GM18517 (cell line): ENCODE measurements at regions not wholly inside any gene's neighbourhood (a gene's known extent, or its start where the extent isn't known, plus 50 kb on each side); places are given as distances from the start of the nearest gene placed in this dataset.

Experiments used
- ATAC-seq: cut with Tn5 transposase; IDR thresholded peaks from one replicate; pipeline ENCODE4 v1.9.1; 2021; ENCODE audit warnings: mild to moderate bottlenecking, moderate library complexity; ENCODE audit not compliant: unreplicated experiment

DNA sequence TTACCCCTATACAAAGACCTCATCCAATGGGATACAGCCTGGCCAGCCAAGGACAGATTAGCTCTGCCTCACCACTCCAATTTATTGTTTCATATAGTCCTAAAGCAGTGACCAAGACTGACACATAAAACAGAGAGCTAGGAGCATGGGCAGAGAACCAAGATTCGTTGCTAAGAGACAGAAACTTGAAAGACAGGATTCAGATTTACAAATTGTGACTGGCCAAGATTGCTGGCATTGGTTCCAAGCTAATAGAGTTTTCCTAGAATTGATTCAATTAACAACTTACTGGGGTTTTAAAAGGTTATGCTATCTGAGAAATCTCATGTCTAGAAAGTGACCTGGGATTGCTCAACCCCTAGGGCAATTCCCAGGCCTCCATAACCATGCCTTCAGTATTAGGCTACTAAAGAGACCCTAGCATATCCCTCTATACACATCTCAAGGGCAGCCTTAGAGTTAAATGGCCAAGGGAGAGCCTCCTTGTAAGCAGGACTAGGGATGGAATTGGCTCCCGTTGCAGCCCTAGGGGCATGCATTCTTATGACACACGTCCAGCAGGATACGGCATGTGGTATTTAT, 75.6 kb downstream of the ICOS start:
- no peak for ATAC-seq

DNA sequence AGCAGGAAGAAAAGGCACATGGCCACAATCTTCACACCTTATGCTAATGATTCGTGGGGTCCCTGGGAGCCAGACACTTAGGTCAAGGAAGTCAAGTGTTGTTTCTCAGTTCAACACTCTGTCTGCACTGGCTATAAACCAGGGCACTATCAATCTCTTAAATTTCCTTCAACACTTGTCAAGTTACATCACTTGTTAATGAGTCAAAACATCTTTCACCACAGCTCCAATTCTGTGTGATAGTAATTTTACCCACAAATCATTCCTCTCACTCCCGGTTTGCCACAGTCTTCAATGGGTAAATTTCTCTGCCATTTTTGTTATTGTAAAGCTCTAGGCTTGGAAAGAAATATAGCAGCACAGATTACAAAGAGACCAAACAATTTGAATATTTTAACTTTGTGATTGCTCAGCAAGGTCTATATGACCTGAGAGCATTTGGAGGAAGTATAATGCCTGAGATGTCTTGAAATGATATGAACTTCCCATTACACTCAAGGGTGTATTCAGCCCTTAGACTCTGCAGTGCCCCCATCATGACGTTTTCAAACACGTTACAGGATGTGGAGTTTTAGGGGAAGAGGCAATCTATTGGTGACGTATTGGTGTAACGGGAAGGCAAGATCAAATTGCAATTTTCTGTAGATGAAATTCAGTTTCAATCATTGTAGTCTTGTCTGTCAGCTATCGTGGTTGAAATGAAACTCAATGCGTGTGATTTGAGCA, 78.7 kb downstream of the ICOS start:
- no peak for ATAC-seq

GRCh38 chr2:204018717-204019116, 82.2 kb downstream of the ICOS start:
- no peak for ATAC-seq

DNA sequence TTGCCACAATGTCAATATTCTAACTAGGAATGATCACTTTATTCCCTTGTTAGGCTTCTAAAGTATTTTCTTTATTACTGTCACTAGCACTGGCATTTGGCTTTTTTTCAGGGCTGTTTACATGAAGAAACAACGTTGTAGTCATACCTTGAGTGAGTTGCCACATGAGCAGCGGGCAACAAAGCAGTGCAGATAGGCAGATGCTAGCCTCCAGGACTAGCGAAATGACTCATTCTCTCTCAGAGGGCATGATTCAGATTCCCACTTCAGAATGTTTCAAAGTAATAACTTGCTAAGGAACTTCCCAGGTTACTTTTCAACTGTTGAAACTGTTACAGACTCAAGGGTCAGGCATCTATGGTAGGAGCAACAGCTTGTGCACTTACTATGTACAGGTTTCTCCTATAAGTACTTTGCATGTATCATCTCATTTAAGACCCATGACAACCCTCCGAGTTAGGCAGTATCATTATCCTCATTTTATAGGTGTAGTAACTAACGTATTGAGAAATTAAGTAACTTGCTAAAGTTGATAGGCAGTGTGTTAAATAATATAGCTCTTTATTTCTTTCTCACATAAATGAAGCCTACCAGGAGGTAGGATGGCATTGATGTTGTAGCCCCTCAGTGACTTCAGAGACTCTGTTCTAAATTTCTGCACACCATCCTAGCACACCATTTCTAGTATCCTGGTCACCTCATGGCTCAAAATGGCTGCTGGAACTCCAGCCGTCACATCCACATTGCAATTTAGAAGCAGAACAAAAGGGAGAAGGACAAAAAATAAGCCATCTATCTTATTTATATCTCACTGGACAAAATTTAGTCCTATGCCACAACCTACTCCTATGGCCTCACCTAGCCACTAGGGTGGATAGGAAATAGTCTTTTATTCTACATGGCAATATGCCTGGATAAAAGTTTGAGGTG, 83.3 kb downstream of the ICOS start:
- ATAC-seq: no peak

GRCh38 chr2:204021290-204022081, 84.9 kb downstream of the ICOS start:
- ATAC-seq: no peak

DNA sequence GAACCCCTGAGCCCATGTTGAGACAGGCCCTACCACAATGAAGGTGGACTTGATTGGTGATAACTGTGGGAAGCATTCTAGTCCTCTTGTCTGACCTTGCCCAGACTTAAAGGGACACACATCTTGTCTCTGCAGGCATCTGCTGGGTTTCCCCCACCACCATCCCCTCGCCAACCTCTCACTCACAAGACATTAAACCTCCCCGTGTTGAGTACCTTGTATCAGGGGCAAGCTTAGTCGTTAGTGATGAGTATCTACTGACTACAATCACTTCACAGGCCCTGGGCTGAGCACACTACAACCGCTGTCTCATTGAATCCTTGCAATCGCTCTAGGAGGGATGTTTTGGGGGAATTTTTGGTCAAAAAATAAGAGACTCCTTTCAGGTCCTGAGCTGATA, 86.0 kb downstream of the ICOS start:
- no peak for ATAC-seq

GRCh38 chr2:204023088-204023487, 86.5 kb downstream of the ICOS start:
- no peak for ATAC-seq

- ATAC-seq: no peak
These were observed 87.9 kb downstream of the ICOS start for GRCh38 chr2:204024503-204024902.

- ATAC-seq: no peak
These were observed 88.4 kb downstream of the ICOS start for GRCh38 chr2:204024906-204025475.

- no peak for ATAC-seq
These were observed 89.7 kb downstream of the ICOS start for GRCh38 chr2:204026294-204026693.

DNA sequence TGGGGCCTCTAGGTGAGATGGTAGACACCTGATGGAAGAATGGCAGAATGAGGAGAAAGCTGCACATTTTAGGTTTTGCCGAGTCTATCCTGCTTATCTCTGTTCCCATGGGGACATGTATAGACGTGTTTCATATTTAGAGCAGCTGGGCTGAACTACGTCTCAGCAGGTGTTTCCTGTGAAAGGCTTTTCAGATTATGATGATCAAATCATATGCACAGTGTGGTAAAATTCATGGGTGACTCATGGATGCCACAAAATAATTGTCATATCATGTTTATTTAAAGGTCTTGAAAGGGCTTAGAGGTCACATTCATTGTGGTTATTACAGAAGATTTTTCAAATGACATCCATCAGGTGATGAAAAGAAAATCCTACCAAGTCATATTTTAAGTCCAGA, 90.5 kb downstream of the ICOS start:
- peak; percentile 91 for ATAC-seq

- no peak for ATAC-seq
These were observed 93.8 kb downstream of the ICOS start for GRCh38 chr2:204030322-204030721.

DNA sequence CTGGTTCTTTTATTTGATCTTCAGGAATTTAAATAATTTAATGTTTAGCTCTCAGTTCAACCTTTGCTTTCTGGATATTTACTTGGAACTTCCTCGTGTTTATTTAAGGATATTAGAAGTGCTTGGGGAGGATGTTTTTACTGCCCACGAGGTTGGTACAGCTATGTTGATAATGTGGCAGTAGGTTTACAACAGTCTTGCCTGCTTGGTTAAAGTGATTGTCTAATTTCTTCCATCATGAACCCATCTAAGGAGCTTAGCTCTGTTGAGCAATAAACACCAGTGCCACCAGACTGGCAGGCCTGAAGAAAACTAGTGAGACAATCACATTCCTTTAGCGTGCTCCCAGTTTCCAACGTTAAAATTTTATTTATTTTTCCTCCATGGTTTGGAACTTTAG, 94.5 kb downstream of the ICOS start:
- ATAC-seq: no peak

DNA sequence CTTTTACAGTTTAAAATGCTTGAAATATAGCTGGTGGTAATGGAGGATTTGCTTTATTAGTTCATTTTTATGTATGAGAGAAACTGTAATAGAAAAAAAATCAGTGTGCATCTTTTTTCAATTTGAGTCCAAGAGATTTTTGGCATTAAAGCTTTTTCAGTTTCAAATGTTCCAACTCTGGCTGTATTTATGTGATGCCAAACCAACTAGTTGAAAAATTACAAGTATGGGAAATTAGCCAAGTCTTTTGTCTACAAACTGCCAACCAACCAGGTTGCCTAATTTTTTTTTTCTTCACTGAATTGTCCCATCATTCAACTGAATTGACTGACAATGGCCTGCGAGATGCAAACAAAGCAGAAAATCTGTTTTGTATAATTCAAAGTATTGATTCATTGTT, 95.7 kb downstream of the ICOS start:
- ATAC-seq: no peak

DNA sequence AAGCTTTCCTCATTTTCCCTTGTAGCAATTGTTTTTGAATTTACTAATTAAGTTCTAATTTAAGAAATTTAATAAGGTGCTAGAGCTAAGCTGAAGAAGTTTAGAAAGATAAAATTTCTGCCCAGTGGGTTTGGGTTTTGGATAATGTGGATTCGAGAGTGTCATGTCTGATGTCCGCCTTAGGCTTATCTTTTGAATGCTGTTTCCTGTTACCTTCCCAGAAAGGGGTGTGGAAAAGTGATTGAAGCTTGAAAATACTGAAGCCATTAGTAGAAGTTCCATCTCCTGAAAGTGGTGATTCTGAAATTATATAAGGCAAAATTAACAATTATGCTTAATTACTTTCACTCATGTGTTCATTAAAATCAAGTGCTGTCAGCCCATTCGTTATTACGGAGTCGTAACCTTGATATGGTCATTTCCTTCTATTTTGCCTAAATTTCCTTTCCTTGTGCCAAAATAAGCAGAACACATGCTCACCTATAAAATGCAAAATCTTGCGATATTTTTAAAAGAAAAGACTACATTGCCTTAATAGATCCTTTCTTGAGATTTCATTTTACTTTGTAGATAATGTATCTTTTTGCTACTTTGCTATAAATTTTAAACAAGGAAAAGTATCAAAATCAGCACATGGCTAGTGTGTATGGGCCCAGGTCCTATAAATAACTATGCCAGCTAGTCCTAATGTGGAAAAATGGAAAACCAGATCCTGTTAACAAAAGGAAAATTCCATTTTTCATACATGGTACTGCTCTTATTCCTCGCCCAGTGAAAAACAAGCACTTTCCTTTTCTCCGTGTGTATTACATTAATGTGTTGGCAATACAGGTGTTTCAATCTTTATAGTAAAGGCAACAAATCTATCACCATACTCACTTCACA, 97.3 kb downstream of the ICOS start:
- ATAC-seq: no peak

GRCh38 chr2:204036706-204037105, 100.1 kb downstream of the ICOS start:
- ATAC-seq: no peak

DNA sequence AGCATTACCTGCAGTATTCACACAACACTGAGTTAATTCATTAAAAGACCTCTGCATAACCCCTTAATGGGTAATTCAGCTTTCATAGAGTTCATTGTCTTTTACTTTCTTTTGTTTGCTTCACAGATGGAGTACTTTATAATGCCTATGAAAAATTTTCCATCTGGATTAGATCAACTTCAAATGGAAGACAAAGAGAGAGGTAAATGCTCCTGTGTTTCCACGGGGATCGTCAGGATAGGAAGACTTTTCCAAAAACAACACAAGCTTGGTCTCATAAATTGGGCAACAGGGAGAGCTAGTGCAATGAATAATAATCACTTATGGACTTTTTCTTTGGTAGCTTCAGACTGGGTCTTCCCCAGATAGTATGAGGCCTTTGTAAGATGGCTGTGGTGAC, 100.7 kb downstream of the ICOS start:
- no peak for ATAC-seq

DNA sequence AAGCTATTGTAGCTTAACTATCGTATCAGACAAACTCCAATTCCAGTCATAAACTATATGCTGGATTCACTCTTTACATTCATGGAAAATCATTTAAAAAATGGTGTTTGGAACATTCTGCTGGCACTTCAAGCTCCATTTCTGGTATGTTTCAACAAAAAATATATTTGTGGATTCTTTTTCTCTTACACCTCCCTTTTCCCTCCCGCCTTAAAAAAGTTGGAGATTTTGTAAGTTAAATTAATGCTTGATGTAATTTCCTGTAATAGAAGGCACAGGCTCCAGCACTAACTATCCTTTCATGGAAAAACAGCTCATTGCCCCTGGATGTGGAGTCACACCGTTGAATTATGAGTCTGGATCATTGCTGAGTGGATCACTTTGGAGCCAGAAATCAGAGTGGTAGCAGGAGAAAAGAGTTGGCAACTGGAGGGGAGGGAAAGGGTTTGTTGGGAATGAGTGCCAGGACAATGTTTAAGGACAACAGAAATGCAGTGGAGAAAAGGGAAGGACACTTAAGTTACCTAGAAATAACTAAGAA, 102.8 kb downstream of the ICOS start:
- ATAC-seq: no peak

GRCh38 chr2:204040016-204040415, 103.5 kb downstream of the ICOS start:
- ATAC-seq: no peak
